H1 (cell line): ENCODE measurements at regions not wholly inside any gene's neighbourhood (a gene's known extent, or its start where the extent isn't known, plus 50 kb on each side); places are given as distances from the start of the nearest gene placed in this dataset.
A peak's percentile ranks its signal among the peaks of the same experiment; 100 is the strongest.

Experiments used
- CTCF ChIA-PET: fragments of 300-600 bp; sonication (Branson Sonifier 250); formaldehyde crosslinking; loops from one replicate; lab custom pipeline; 2021; ENCODE audit not compliant: partially characterized antibody; lab: Charles Lee
- POLR2A ChIA-PET: fragments of 300-600 bp; sonication (Branson Sonifier 250); formaldehyde crosslinking; loops from one replicate; lab custom pipeline; 2021; ENCODE audit warnings: inconsistent platforms; ENCODE audit not compliant: partially characterized antibody; lab: Charles Lee
- DNase-seq, 2 experiments: peaks; one replicate each; pipeline versions ENCODE4 v3.0.0 to v3.0.0-alpha.2; 2010 to 2022; ENCODE audit warnings: low spot score in 2 of 2, low read depth in 1 of 2, mixed read lengths in 1 of 2
- FAIRE-seq: peaks from 2 replicates; lab custom pipeline; 2011; peaks lifted over from hg19 to GRCh38; lab: Jason Lieb, UNC
- H2AFZ ChIP-seq: 2 replicates; pipeline ENCODE4 v1.8.1; 2012; ENCODE audit warnings: low read length, inconsistent platforms
- H2AK5ac ChIP-seq: 2 replicates; pipeline ENCODE4 v1.6.1; 2013; ENCODE audit warnings: low read depth, low read length
- H2BK120ac ChIP-seq: replicated peaks from 2 replicates; pipeline ENCODE3; 2013; ENCODE audit warnings: low read depth, low read length, inconsistent platforms
- H2BK12ac ChIP-seq: 2 replicates; pipeline ENCODE4 v1.6.1; 2013; ENCODE audit warnings: low read depth, low read length
- H2BK15ac ChIP-seq: 2 replicates; pipeline ENCODE4 v1.6.1; 2013; ENCODE audit warnings: low read length
- H2BK20ac ChIP-seq: 2 replicates; pipeline ENCODE4 v1.6.1; 2013; ENCODE audit warnings: low read length
- H2BK5ac ChIP-seq: 2 replicates; pipeline ENCODE4 v1.6.1; 2013; ENCODE audit warnings: low read depth, low read length
- H3K14ac ChIP-seq: 2 replicates; pipeline ENCODE4 v1.6.1; 2013; ENCODE audit warnings: inconsistent platforms; ENCODE audit not compliant: insufficient read length
- H3K18ac ChIP-seq: 2 replicates; pipeline ENCODE4 v1.6.1; 2013; ENCODE audit warnings: low read length; ENCODE audit errors: extremely low read depth
- H3K23ac ChIP-seq: 2 replicates; pipeline ENCODE4 v1.6.1; 2013; ENCODE audit warnings: inconsistent platforms; ENCODE audit not compliant: insufficient read length
- H3K23me2 ChIP-seq: 2 replicates; pipeline ENCODE4 v1.6.1; 2013; ENCODE audit warnings: low read depth, low read length
- H3K27ac ChIP-seq: 2 replicates; pipeline ENCODE4 v1.6.1; 2011; ENCODE audit warnings: low read depth, low read length, inconsistent platforms
- H3K27me3 ChIP-seq, 4 experiments: replicated peaks in 1 of 4; 1 replicate in 1 of 4; 2 replicates in 3 of 4; pipeline versions ENCODE4 v1.6.1 to v1.8.1; 2011 to 2013; ENCODE audit warnings: low read length in 3 of 4, mild to moderate bottlenecking in 3 of 4, inconsistent platforms in 2 of 4, mixed read lengths in 2 of 4, moderate library complexity in 1 of 4; ENCODE audit not compliant: control insufficient read depth in 3 of 4, insufficient read depth in 3 of 4; ENCODE audit errors: extremely low read depth in 1 of 4
- H3K36me3 ChIP-seq, 4 experiments: 2 replicates each; pipeline versions ENCODE4 v1.6.1 to v1.8.1; 2011 to 2013; ENCODE audit warnings: mild to moderate bottlenecking in 4 of 4, low read length in 3 of 4, moderate library complexity in 2 of 4, control low read depth in 1 of 4, inconsistent platforms in 1 of 4; ENCODE audit not compliant: insufficient read depth in 4 of 4, control insufficient read depth in 2 of 4
- H3K4ac ChIP-seq: replicated peaks from 2 replicates; pipeline ENCODE3; 2013; ENCODE audit warnings: low read length, low read depth, mixed read lengths, inconsistent platforms; ENCODE audit not compliant: insufficient read length
- H3K4me1 ChIP-seq, 4 experiments: replicated peaks in 1 of 4; 1 replicate in 1 of 4; 2 replicates in 3 of 4; pipeline versions ENCODE4 v1.6.1 to v1.8.1; 2011 to 2013; ENCODE audit warnings: low read length in 3 of 4, inconsistent platforms in 2 of 4, mixed read lengths in 1 of 4; ENCODE audit not compliant: insufficient read depth in 4 of 4, control insufficient read depth in 3 of 4
- H3K4me2 ChIP-seq, 2 experiments: 2 replicates each; pipeline versions ENCODE4 v1.6.1 to v1.8.1; 2011 to 2013; ENCODE audit warnings: low read depth in 2 of 2, low read length in 2 of 2, control low read depth in 1 of 2, inconsistent platforms in 1 of 2, mild to moderate bottlenecking in 1 of 2; ENCODE audit not compliant: insufficient read depth in 1 of 2
- H3K4me3 ChIP-seq, 4 experiments: fragments of 200-600, 300-600 bp in 1 of 4; sonication (generic), shearing (Covaris generic), sonication (Bioruptor Twin) in 1 of 4; 2 replicates each; pipeline versions ENCODE4 v1.5.1 to v1.8.1; 2011 to 2016; ENCODE audit warnings: low read length in 4 of 4, low read depth in 3 of 4, control low read depth in 2 of 4, inconsistent platforms in 2 of 4, mild to moderate bottlenecking in 2 of 4, mixed read lengths in 1 of 4, moderate library complexity in 1 of 4; ENCODE audit not compliant: insufficient read depth in 2 of 4; ENCODE audit errors: extremely low read depth in 1 of 4
- H3K56ac ChIP-seq: replicated peaks from 2 replicates; pipeline ENCODE3; 2013; ENCODE audit warnings: low read depth, mild to moderate bottlenecking, mixed read lengths, low read length, inconsistent platforms; ENCODE audit not compliant: insufficient read length
- H3K79me1 ChIP-seq: 2 replicates; pipeline ENCODE4 v1.6.1; 2013; ENCODE audit warnings: low read depth, low read length, control low read depth
- H3K79me2 ChIP-seq, 2 experiments: 2 replicates each; pipeline versions ENCODE4 v1.6.1 to v1.8.1; 2012 to 2013; ENCODE audit warnings: low read length in 2 of 2, mild to moderate bottlenecking in 2 of 2, inconsistent platforms in 1 of 2; ENCODE audit not compliant: insufficient read depth in 2 of 2, control insufficient read depth in 1 of 2
- H3K9ac ChIP-seq, 4 experiments: replicated peaks in 1 of 4; 1 replicate in 1 of 4; 2 replicates in 3 of 4; pipeline versions ENCODE4 v1.6.1 to v1.8.1; 2011 to 2013; ENCODE audit warnings: low read depth in 3 of 4, low read length in 3 of 4, control low read depth in 2 of 4, mild to moderate bottlenecking in 2 of 4, moderate library complexity in 2 of 4, inconsistent platforms in 1 of 4; ENCODE audit errors: extremely low read depth in 1 of 4
- H3K9me3 ChIP-seq, 2 experiments: 2 replicates each; pipeline versions ENCODE4 v1.6.1 to v1.8.1; 2012 to 2013; ENCODE audit warnings: mild to moderate bottlenecking in 2 of 2, moderate library complexity in 2 of 2, control low read depth in 1 of 2, inconsistent platforms in 1 of 2, low read depth in 1 of 2, low read length in 1 of 2, mixed read lengths in 1 of 2; ENCODE audit not compliant: insufficient read depth in 2 of 2
- H4K20me1 ChIP-seq, 2 experiments: replicated peaks in 1 of 2; 2 replicates each; pipeline versions ENCODE3 to v1.8.1; 2011 to 2013; ENCODE audit warnings: inconsistent platforms in 2 of 2, low read length in 2 of 2, mild to moderate bottlenecking in 1 of 2; ENCODE audit not compliant: insufficient read depth in 2 of 2, control insufficient read depth in 1 of 2
- H4K5ac ChIP-seq: 2 replicates; pipeline ENCODE4 v1.6.1; 2013; ENCODE audit warnings: low read length, low read depth, mixed read lengths, inconsistent platforms; ENCODE audit not compliant: insufficient read length
- H4K8ac ChIP-seq: 2 replicates; pipeline ENCODE4 v1.8.0; 2013; ENCODE audit warnings: mild to moderate bottlenecking, moderate library complexity, low read length, inconsistent platforms; ENCODE audit not compliant: insufficient read depth; ENCODE audit errors: extremely low read depth
- H4K91ac ChIP-seq: replicated peaks from 2 replicates; pipeline ENCODE3; 2013; ENCODE audit warnings: low read length, mixed read lengths, inconsistent platforms; ENCODE audit not compliant: insufficient read length
- BRCA1 ChIP-seq: IDR thresholded peaks from 2 replicates; pipeline ENCODE4 v1.6.1; 2012; ENCODE audit warnings: low read depth, low read length, improper control_type of control experiment
- CBX8 ChIP-seq: fragments of 300-800, 300-1000 bp; sonication (generic); IDR thresholded peaks from 2 replicates; pipeline ENCODE4 v1.7.1; 2016; ENCODE audit warnings: low read depth, low read length, borderline replicate concordance
- EZH2 ChIP-seq: fragments of 200-600 bp; sonication (generic); IDR thresholded peaks from 2 replicates; pipeline ENCODE4 v1.7.1; 2012; ENCODE audit warnings: low read depth, mild to moderate bottlenecking, moderate library complexity, low read length, inconsistent platforms; ENCODE audit not compliant: severe bottlenecking
- HDAC2 ChIP-seq, 2 experiments: fragments of 300-600 bp in 1 of 2; sonication (generic) in 1 of 2; IDR thresholded peaks; 2 replicates each; pipeline ENCODE4 v1.6.1; 2011 to 2012; ENCODE audit warnings: low read depth in 2 of 2, low read length in 2 of 2, mild to moderate bottlenecking in 2 of 2, moderate library complexity in 2 of 2, borderline replicate concordance in 1 of 2, inconsistent platforms in 1 of 2
- JUN ChIP-seq: IDR thresholded peaks from 2 replicates; pipeline ENCODE4 v1.6.1; 2011; ENCODE audit warnings: low read depth, mild to moderate bottlenecking, improper control_type of control experiment, low read length
- JUND ChIP-seq: IDR thresholded peaks from 2 replicates; pipeline ENCODE4 v1.6.1; 2011; ENCODE audit warnings: mild to moderate bottlenecking, improper control_type of control experiment, low read length
- MAX ChIP-seq: IDR thresholded peaks from 2 replicates; pipeline ENCODE4 v1.6.1; 2012; ENCODE audit warnings: inconsistent platforms
- POLR2A ChIP-seq, 2 experiments: IDR thresholded peaks; 1 replicate in 1 of 2; 2 replicates in 1 of 2; pipeline ENCODE4 v1.6.1; 2011; ENCODE audit warnings: low read depth in 2 of 2, low read length in 2 of 2, mild to moderate bottlenecking in 2 of 2; ENCODE audit errors: control extremely low read depth in 1 of 2
- POU5F1 ChIP-seq: IDR thresholded peaks from 2 replicates; pipeline ENCODE4 v1.6.1; 2011; ENCODE audit warnings: low read depth, mild to moderate bottlenecking, low read length, moderate library complexity
- RXRA ChIP-seq: IDR thresholded peaks from 2 replicates; pipeline ENCODE4 v1.6.1; 2011; ENCODE audit warnings: low read depth, mild to moderate bottlenecking, low read length, moderate library complexity; ENCODE audit not compliant: insufficient read depth
- SAP30 ChIP-seq: fragments of 300-600 bp; sonication (generic); IDR thresholded peaks from 2 replicates; pipeline ENCODE4 v1.7.1; 2012; ENCODE audit warnings: low read length, moderate library complexity, mild to moderate bottlenecking, inconsistent platforms; ENCODE audit not compliant: insufficient read depth, insufficient replicate concordance
- SP1 ChIP-seq: IDR thresholded peaks from 2 replicates; pipeline ENCODE4 v1.6.1; 2011; ENCODE audit warnings: low read depth, low read length
- SUZ12 ChIP-seq: fragments of 200-600 bp; sonication (generic); IDR thresholded peaks from 2 replicates; pipeline ENCODE4 v1.6.1; 2012; ENCODE audit warnings: mild to moderate bottlenecking, inconsistent platforms, low read length, moderate library complexity, mixed read lengths
- TAF7 ChIP-seq: optimal IDR thresholded peaks from 2 replicates; pipeline ENCODE3; 2011; ENCODE audit warnings: low read depth, mild to moderate bottlenecking, inconsistent platforms, low read length, moderate library complexity, borderline replicate concordance
- WGBS, 2 experiments: shearing (Covaris generic) in 1 of 2; methylation state at CpG; one replicate each; pipeline versions ENCODE4 v1.1.6 to v1.1.7; 2013 to 2015; ENCODE audit warnings: low lambda C conversion rate in 2 of 2, mixed read lengths in 2 of 2, inconsistent platforms in 1 of 2, low coverage in 1 of 2, missing lambda C conversion rate in 1 of 2; ENCODE audit not compliant: insufficient replicate concordance in 2 of 2, insufficient coverage in 1 of 2, insufficient read length in 1 of 2; ENCODE audit errors: extremely low coverage in 1 of 2, missing lambda C conversion rate in 1 of 2; 5-methylcytosine and 5-hydroxymethylcytosine counted together

GRCh38 chr1:120954736-120955135 is 65.2 kb downstream of the PPIAL4A start:
- H3K18ac ChIP-seq = no peak overlapping the region; the same call in 1 of the 2 replicates
- H3K27me3 ChIP-seq = no peaks in the 10 kb centered on the region
- ChIA-PET POLR2A (no interaction called here), CTCF (no interaction called here)
- FAIRE-seq (no peak), DNase-seq (no peak)
- H3K36me3 ChIP-seq = no peaks in the 10 kb centered on the region
- peaks cover 0 to 5% (median 0%) of the 10 kb centered on the region in 4 experiments; a peak in 2 of 7 replicates for H3K4me1 ChIP-seq
- H3K4me2 ChIP-seq = no peak overlapping the region
- no peak overlapping the region for H4K91ac ChIP-seq
- no peak overlapping the region for H2BK15ac ChIP-seq
- no peak overlapping the region for H3K4ac ChIP-seq
- H3K79me1 ChIP-seq = no peaks in the 10 kb centered on the region
- H3K9me3 ChIP-seq = no peaks in the 10 kb centered on the region
- H3K27ac ChIP-seq = no peak overlapping the region
- no peak overlapping the region for H4K8ac ChIP-seq
- H3K23ac ChIP-seq = no peak overlapping the region
- WGBS, 2 experiments = 84% methylated on average over 21 of the region's 21 CpGs; no CpG with 5 or more reads in 1 of the 2 experiments
- H3K4me3 ChIP-seq = no peak overlapping the region
- H3K56ac ChIP-seq = no peak overlapping the region
- no peak overlapping the region; the same call in 1 of the 2 replicates for H2BK5ac ChIP-seq
- no peaks in the 10 kb centered on the region for H3K23me2 ChIP-seq
- no peak overlapping the region for H2AK5ac ChIP-seq
- no peaks in the 10 kb centered on the region for H4K20me1 ChIP-seq
- no peak overlapping the region for H2AFZ ChIP-seq
- H2BK12ac ChIP-seq = 0 out of 2 replicates have a peak overlapping the region, but pooled peaks have one; percentile 50
- H2BK120ac ChIP-seq = no peak overlapping the region
- no peak overlapping the region for H3K9ac ChIP-seq
- H3K79me2 ChIP-seq = no peaks in the 10 kb centered on the region
- H2BK20ac ChIP-seq = 0 out of 2 replicates have a peak overlapping the region, but pooled peaks have one; percentile 61
- H3K14ac ChIP-seq = no peak overlapping the region
- H4K5ac ChIP-seq = peak overlapping the region; percentile 52
- TF ChIP-seq BRCA1 (no peak), MAX (no peak), POU5F1 (no peak), CBX8 (no peak), SUZ12 (no peak), JUN (no peak), SP1 (no peak), HDAC2 (IDR thresholded peaks at IDR 0.05; ENCODE audit: borderline replicate concordance in 1 of 2, low read depth in 2 of 2, low read length in 2 of 2) (no peak), RXRA (no peak), TAF7 (no peak), SAP30 (no peak), POLR2A (IDR thresholded peaks at IDR 0.05; ENCODE audit: control extremely low read depth in 1 of 2, low read depth in 2 of 2, low read length in 2 of 2) (no peak), JUND (no peak), EZH2 (no peak)
